PC-9 (cell line): ENCODE measurements at regions not wholly inside any gene's neighbourhood (a gene's known extent, or its start where the extent isn't known, plus 50 kb on each side); places are given as distances from the start of the nearest gene placed in this dataset.

Source experiments
- BruUV-seq: library from RNA; stranded (reverse); fragments of 400-500 nt; replicated peaks from 2 replicates; lab custom pipeline; 2021; lab: Mats Ljungman, UMichigan
- CTCF ChIA-PET: fragments of 300-600 bp; sonication (Branson Sonifier 250); formaldehyde crosslinking; loops from one replicate; lab custom pipeline; 2022; ENCODE audit warnings: antibody characterized with exemption; lab: Charles Lee
- POLR2A ChIA-PET: fragments of 300-600 bp; sonication (Branson Sonifier 250); formaldehyde crosslinking; loops from one replicate; lab custom pipeline; 2022; ENCODE audit warnings: antibody characterized with exemption; ENCODE audit not compliant: unreplicated experiment; lab: Charles Lee
- DNase-seq, 2 experiments: peaks; one replicate each; pipeline versions ENCODE4 v3.0.0 to v3.0.0-alpha.2; 2015 to 2022; ENCODE audit warnings: mixed read lengths in 1 of 2
- H2AFZ ChIP-seq: fragments of 200-600 bp; sonication (generic); 2 replicates; pipeline ENCODE4 v1.8.1; 2017; ENCODE audit warnings: antibody characterized with exemption
- H3F3A ChIP-seq: fragments of 200-600 bp; sonication (generic); 2 replicates; pipeline ENCODE4 v1.8.1; 2017; ENCODE audit warnings: antibody characterized with exemption, mild to moderate bottlenecking, low read depth; ENCODE audit not compliant: insufficient read depth
- H3K27ac ChIP-seq: fragments of 200-600 bp; sonication (generic); 2 replicates; pipeline ENCODE4 v1.6.1; 2016; ENCODE audit warnings: mixed run types
- H3K27me3 ChIP-seq: fragments of 200-600 bp; sonication (generic); 2 replicates; pipeline ENCODE4 v1.6.1; 2016; ENCODE audit warnings: low read depth, mixed run types; ENCODE audit not compliant: insufficient read depth
- H3K36me3 ChIP-seq: fragments of 200-600 bp; sonication (generic); 2 replicates; pipeline ENCODE4 v1.6.1; 2016; ENCODE audit warnings: low read depth, mixed run types
- H3K4me1 ChIP-seq: fragments of 200-600 bp; sonication (generic); replicated peaks from 2 replicates; pipeline ENCODE4 v1.6.1; 2016; ENCODE audit warnings: mixed run types; ENCODE audit not compliant: insufficient read depth
- H3K4me2 ChIP-seq: fragments of 200-600 bp; sonication (generic); 2 replicates; pipeline ENCODE4 v1.6.1; 2017; ENCODE audit warnings: mixed run types
- H3K4me3 ChIP-seq: fragments of 200-600 bp; sonication (generic); 2 replicates; pipeline ENCODE4 v1.6.1; 2016; ENCODE audit warnings: mixed run types
- H3K79me2 ChIP-seq: fragments of 200-600 bp; sonication (generic); 2 replicates; pipeline ENCODE4 v1.6.1; 2017; ENCODE audit warnings: low read depth, mixed run types
- H3K9me2 ChIP-seq: fragments of 200-600 bp; sonication (generic); 2 replicates; pipeline ENCODE4 v1.8.1; 2017; ENCODE audit warnings: mild to moderate bottlenecking; ENCODE audit not compliant: insufficient read depth
- H3K9me3 ChIP-seq: fragments of 200-600 bp; sonication (generic); 2 replicates; pipeline ENCODE4 v1.8.1; 2016; ENCODE audit warnings: low read depth; ENCODE audit not compliant: insufficient read depth
- H4K20me1 ChIP-seq: fragments of 200-600 bp; sonication (generic); 2 replicates; pipeline ENCODE4 v1.8.1; 2017; ENCODE audit not compliant: insufficient read depth
- CTCF ChIP-seq: fragments of 200-600 bp; sonication (generic); conservative IDR thresholded peaks from 2 replicates; pipeline ENCODE4 v1.6.1; 2017; ENCODE audit warnings: mixed run types, antibody characterized with exemption, mild to moderate bottlenecking, moderate library complexity
- EZH2 ChIP-seq: fragments of 200-600 bp; sonication (generic); IDR thresholded peaks from 2 replicates; pipeline ENCODE4 v1.8.0; 2017; ENCODE audit warnings: antibody characterized with exemption, low read depth
- intact Hi-C: fragments of 100-400 bp; cut with micrococcal nuclease; formaldehyde crosslinking; loops from one replicate; pipeline ENCODE4 v1.10.0; 2022; ENCODE audit not compliant: unreplicated experiment

GRCh38 chr14:49951229-49951607 is 58.3 kb downstream of the ARF6 start:
- peak overlapping the region; percentile 83 for H3K27ac ChIP-seq
- BruUV-seq: no TSS peak
- H4K20me1 ChIP-seq: no peaks in the 10 kb centered on the region
- DNase-seq: peak in 1 of 2 experiments; percentile 60
- POLR2A ChIA-PET: interaction anchor here (0.7 kb wide), 1 partner anchor 144 kb away, joined by 6 read pairs; no protein-coding TSS in a partner anchor
- H3K27me3 ChIP-seq: no peaks in the 10 kb centered on the region
- TF ChIP-seq EZH2 (no peak), CTCF (no peak)
- CTCF ChIA-PET: no interaction called here
- no peaks in the 10 kb centered on the region for H3K79me2 ChIP-seq
- peaks cover 46% of the 10 kb centered on the region for H3F3A ChIP-seq
- no peak overlapping the region for H3K4me3 ChIP-seq
- no peaks in the 10 kb centered on the region for H3K9me2 ChIP-seq
- no peaks in the 10 kb centered on the region for H3K36me3 ChIP-seq
- peaks cover 76% of the 10 kb centered on the region for H3K4me1 ChIP-seq
- intact Hi-C loops: loop anchor here (2.0 to 5.0 kb wide), 4 partner anchors 22 to 156 kb away; no protein-coding TSS in a partner anchor
- H2AFZ ChIP-seq: no peak overlapping the region
- H3K9me3 ChIP-seq: no peaks in the 10 kb centered on the region
- peak overlapping the region; percentile 71 for H3K4me2 ChIP-seq

GRCh38 chr14:49951691-49952345 is 58.9 kb downstream of the ARF6 start:
- BruUV-seq: no TSS peak
- peak in 1 of 2 experiments; percentile 64 for DNase-seq

GRCh38 chr14:49953196-49953595 is 60.3 kb downstream of the ARF6 start:
- Histone ChIP-seq H3K4me2 (no peak overlapping the region), H3K27ac (0 out of 2 replicates have a peak overlapping the region, but pooled peaks have one; percentile 69), H4K20me1 (no peaks in the 10 kb centered on the region), H3F3A (peaks cover 31% of the 10 kb centered on the region), H2AFZ (no peak overlapping the region), H3K4me1 (peaks cover 62% of the 10 kb centered on the region), H3K9me2 (no peaks in the 10 kb centered on the region), H3K27me3 (no peaks in the 10 kb centered on the region), H3K79me2 (no peaks in the 10 kb centered on the region), H3K4me3 (no peak overlapping the region), H3K36me3 (no peaks in the 10 kb centered on the region), H3K9me3 (no peaks in the 10 kb centered on the region)
- DNase-seq: peak in 1 of 2 experiments; percentile 47
- no TSS peak for BruUV-seq
- ChIA-PET CTCF (no interaction called here), POLR2A (interaction anchor here (0.6 kb wide), 1 partner anchor 46 kb away, joined by 6 read pairs; no protein-coding TSS in a partner anchor)
- TF ChIP-seq CTCF (no peak), EZH2 (no peak)
- intact Hi-C loops: loop anchor here (5.0 kb wide), 1 partner anchor 154 kb away; no protein-coding TSS in a partner anchor

More at GRCh38 chr14:49951691-49952345, 58.9 kb downstream of the ARF6 start:
- H3K4me3 ChIP-seq: no peak overlapping the region
- ChIA-PET CTCF (interaction anchor here (0.7 kb wide), 1 partner anchor 91 kb away, joined by 3 read pairs; no protein-coding TSS in a partner anchor), POLR2A (no interaction called here)
- H3K9me2 ChIP-seq: no peaks in the 10 kb centered on the region
- H3K36me3 ChIP-seq: no peaks in the 10 kb centered on the region
- H3K27me3 ChIP-seq: no peaks in the 10 kb centered on the region
- H3K27ac ChIP-seq: peak overlapping the region; percentile 83
- no peak overlapping the region for H2AFZ ChIP-seq
- H3K9me3 ChIP-seq: no peaks in the 10 kb centered on the region
- peaks cover 40% of the 10 kb centered on the region for H3F3A ChIP-seq
- H3K4me1 ChIP-seq: peaks cover 70% of the 10 kb centered on the region
- TF ChIP-seq CTCF (no peak), EZH2 (no peak)
- H3K79me2 ChIP-seq: no peaks in the 10 kb centered on the region
- no peaks in the 10 kb centered on the region for H4K20me1 ChIP-seq
- intact Hi-C loops: loop anchor here (2.0 to 5.0 kb wide), 4 partner anchors 21 to 155 kb away; no protein-coding TSS in a partner anchor
- peak overlapping the region; percentile 71 for H3K4me2 ChIP-seq
